ENCODE measurements at regions not wholly inside any gene's neighbourhood (a gene's known extent, or its start where the extent isn't known, plus 50 kb on each side); places are given as distances from the start of the nearest gene placed in this dataset.

DNA sequence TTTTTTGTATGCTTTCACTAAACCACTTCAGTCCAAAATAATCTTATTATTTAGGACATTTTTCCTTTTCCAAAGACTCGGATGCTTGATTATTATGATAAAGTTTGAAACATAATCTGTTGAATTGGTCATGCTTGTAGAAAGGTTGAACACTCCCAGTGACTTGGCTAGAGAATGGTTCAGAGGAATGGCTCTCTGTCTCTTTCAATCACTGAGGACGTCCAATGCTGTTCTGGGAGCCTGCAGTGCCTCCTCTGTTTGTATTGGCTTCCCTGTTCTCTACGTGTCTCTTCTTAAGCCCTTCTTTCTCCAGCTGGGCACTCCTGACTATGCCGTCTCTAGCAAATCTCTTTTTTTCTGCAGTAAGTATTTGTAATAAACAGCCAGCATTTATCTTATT is 369.0 kb upstream of the DYNLRB2 start:
- TF ChIP-seq, protein P1, sequence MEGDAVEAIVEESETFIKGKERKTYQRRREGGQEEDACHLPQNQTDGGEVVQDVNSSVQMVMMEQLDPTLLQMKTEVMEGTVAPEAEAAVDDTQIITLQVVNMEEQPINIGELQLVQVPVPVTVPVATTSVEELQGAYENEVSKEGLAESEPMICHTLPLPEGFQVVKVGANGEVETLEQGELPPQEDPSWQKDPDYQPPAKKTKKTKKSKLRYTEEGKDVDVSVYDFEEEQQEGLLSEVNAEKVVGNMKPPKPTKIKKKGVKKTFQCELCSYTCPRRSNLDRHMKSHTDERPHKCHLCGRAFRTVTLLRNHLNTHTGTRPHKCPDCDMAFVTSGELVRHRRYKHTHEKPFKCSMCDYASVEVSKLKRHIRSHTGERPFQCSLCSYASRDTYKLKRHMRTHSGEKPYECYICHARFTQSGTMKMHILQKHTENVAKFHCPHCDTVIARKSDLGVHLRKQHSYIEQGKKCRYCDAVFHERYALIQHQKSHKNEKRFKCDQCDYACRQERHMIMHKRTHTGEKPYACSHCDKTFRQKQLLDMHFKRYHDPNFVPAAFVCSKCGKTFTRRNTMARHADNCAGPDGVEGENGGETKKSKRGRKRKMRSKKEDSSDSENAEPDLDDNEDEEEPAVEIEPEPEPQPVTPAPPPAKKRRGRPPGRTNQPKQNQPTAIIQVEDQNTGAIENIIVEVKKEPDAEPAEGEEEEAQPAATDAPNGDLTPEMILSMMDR (IDR thresholded peaks at IDR 0.05): no peak
- TF ChIP-seq, protein P2, sequence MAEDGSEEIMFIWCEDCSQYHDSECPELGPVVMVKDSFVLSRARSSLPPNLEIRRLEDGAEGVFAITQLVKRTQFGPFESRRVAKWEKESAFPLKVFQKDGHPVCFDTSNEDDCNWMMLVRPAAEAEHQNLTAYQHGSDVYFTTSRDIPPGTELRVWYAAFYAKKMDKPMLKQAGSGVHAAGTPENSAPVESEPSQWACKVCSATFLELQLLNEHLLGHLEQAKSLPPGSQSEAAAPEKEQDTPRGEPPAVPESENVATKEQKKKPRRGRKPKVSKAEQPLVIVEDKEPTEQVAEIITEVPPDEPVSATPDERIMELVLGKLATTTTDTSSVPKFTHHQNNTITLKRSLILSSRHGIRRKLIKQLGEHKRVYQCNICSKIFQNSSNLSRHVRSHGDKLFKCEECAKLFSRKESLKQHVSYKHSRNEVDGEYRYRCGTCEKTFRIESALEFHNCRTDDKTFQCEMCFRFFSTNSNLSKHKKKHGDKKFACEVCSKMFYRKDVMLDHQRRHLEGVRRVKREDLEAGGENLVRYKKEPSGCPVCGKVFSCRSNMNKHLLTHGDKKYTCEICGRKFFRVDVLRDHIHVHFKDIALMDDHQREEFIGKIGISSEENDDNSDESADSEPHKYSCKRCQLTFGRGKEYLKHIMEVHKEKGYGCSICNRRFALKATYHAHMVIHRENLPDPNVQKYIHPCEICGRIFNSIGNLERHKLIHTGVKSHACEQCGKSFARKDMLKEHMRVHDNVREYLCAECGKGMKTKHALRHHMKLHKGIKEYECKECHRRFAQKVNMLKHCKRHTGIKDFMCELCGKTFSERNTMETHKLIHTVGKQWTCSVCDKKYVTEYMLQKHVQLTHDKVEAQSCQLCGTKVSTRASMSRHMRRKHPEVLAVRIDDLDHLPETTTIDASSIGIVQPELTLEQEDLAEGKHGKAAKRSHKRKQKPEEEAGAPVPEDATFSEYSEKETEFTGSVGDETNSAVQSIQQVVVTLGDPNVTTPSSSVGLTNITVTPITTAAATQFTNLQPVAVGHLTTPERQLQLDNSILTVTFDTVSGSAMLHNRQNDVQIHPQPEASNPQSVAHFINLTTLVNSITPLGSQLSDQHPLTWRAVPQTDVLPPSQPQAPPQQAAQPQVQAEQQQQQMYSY (CRISPR knock-in tag; IDR thresholded peaks at IDR 0.05): no peak
- TF ChIP-seq, protein P3, sequence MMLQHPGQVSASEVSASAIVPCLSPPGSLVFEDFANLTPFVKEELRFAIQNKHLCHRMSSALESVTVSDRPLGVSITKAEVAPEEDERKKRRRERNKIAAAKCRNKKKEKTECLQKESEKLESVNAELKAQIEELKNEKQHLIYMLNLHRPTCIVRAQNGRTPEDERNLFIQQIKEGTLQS (CRISPR knock-in tag; conservative IDR thresholded peaks at IDR 0.05): no peak
- TF ChIP-seq ZNF138 (CRISPR knock-in tag; conservative IDR thresholded peaks at IDR 0.05): no peak
- TF ChIP-seq, protein P4, sequence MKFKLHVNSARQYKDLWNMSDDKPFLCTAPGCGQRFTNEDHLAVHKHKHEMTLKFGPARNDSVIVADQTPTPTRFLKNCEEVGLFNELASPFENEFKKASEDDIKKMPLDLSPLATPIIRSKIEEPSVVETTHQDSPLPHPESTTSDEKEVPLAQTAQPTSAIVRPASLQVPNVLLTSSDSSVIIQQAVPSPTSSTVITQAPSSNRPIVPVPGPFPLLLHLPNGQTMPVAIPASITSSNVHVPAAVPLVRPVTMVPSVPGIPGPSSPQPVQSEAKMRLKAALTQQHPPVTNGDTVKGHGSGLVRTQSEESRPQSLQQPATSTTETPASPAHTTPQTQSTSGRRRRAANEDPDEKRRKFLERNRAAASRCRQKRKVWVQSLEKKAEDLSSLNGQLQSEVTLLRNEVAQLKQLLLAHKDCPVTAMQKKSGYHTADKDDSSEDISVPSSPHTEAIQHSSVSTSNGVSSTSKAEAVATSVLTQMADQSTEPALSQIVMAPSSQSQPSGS (CRISPR knock-in tag; IDR thresholded peaks at IDR 0.05; ENCODE audit: borderline replicate concordance, low read depth): no peak

All from WTC11 (cell line).